ENCODE measurements at regions not wholly inside any gene's neighbourhood (a gene's known extent, or its start where the extent isn't known, plus 50 kb on each side); places are given as distances from the start of the nearest gene placed in this dataset.
"Not testable (repeated sequence)": the region's sequence is repeated elsewhere in the genome, so short reads cannot be mapped to it uniquely, and the experiment has no call there.

GRCh38 chr6:17182961-17183360 lies 81.1 kb downstream of the STMND1 start:
- DNase-seq = no peak

GRCh38 chr6:17186925-17187324 lies 85.1 kb downstream of the STMND1 start:
- no peak for DNase-seq

GRCh38 chr6:17193106-17193775 lies 87.9 kb upstream of the RBM24 start:
- DNase-seq = no peak

DNA sequence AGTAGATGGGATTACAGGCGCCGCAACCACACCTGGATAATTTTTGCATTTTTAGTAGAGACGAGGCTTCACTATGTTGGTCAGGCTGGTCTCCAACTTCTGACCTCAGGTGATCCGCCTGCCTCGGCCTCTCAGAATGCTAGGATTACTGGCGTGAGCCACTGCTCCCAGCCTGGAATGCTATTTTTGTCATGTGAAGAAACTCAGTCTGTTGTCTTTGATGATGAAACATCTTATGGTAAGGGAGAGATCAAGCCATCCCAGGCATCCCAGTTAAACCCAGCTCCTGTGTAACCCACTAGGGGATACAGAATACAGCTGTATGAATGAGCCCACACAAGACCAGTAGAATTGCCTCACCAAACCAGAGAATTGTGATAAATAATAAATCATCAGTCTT lies 83.6 kb upstream of the RBM24 start:
- no peak for DNase-seq

DNA sequence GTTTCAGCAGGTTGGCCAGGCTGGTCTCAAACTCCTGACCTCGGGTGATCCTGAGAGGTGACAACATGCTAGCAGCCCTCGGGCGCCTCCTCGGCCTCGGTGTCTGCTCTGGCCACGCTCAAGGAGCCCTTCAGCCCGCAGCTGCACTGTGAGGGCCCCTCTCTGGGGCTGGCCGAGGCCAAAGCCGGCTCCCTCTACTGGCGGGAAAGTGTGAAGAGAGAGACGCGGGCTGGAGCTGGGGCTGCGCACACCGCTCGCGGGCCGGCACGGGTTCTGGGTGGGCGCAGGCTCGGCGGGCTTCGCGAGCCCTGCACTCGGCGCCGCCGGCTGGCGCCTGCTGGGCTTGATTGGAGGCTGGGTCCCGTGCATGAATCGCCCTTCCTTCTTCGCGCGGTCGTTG lies 80.8 kb upstream of the RBM24 start:
- no peak for DNase-seq

DNA sequence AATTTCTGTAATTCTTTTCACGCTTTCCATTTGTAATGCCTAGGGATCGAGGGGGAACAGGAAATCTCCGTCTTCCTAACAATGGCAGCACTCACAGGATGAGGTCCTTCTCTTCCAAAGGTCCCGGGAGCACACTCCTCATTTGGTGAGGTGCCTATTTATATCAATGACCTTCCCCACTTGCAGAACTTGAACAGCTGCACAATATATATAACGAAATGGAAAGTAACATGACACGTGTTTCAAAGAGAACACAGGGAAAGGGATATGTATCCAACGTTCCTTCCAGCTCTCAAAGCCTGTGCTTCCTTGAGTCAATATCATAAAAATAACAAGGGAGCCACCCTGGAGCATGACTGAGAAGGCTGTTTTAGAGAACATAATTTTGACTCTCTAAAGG lies 78.6 kb upstream of the RBM24 start:
- peak; percentile 67 for DNase-seq

- no peak for DNase-seq
These were observed 76.6 kb upstream of the RBM24 start for GRCh38 chr6:17204533-17204932.

- DNase-seq = no peak
These were observed 74.5 kb upstream of the RBM24 start for GRCh38 chr6:17206566-17207072.

DNA sequence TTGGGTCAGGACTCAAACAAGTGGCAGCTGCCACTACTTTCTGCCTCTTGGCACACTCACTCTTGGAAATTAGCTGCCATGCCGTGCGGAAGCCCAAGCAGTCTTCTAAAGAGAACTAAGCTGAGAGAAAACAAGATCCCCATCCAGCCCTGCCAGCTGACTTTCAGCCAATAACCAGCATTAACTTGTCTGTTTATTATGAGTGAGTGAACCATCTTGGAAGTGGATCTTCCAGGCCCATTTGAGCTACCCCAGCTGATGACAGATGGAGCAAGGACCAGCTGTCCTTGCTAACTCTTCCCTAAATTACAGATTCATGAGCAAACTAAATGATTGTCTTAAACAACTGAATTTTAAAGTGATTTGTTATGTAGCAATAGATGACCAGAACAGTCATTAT lies 73.9 kb upstream of the RBM24 start:
- no peak for DNase-seq

GRCh38 chr6:17210683-17211082 lies 70.5 kb upstream of the RBM24 start:
- no peak for DNase-seq

GRCh38 chr6:17211101-17211500 lies 70.1 kb upstream of the RBM24 start:
- DNase-seq = no peak

- DNase-seq = peak; percentile 83
These were observed 68.4 kb upstream of the RBM24 start for GRCh38 chr6:17212546-17213371.

GRCh38 chr6:17214106-17214505 lies 67.1 kb upstream of the RBM24 start:
- no peak for DNase-seq

DNA sequence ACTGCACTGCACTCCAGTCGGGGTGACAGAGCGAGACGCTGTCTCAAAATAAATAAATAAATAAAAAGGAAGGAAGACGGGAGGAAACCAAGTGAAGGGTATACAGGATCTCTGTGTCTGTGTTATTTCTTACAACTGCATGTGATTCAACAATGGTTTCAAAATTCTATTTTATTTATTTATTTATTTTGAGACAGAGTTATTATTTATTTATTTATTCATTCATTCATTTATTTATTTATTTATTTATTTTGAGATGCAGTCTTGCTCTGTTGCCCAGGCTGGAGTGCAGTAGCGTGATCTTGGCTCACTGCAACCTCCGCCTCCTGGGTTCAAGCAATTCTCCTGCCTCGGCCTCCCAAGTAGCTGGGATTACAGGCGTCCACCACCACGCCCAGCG lies 64.2 kb upstream of the RBM24 start:
- not testable (repeated sequence) for DNase-seq

- DNase-seq = no peak
These were observed 63.0 kb upstream of the RBM24 start for GRCh38 chr6:17218023-17218748.

GRCh38 chr6:17218749-17219093 lies 62.4 kb upstream of the RBM24 start:
- DNase-seq = no peak

DNA sequence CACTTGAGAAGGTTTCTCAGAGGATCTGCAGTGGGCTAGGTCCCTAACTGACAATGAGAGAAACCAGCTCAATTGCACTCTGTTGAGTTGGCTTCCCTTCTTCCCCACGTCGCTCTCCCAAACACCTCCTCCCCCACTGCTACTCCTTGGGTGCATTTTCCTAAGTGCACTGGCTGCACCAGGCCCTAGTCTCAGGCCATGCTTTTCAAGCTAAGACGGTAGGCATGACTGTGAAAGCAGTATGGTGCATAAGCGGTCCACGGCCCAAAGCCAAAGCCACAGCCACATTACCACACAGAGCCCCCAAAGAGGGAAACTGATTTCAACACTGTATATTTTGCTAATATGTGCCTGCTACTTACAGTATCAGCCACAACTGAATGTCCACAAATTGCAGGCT lies 62.1 kb upstream of the RBM24 start:
- DNase-seq = peak; percentile 47

DNA sequence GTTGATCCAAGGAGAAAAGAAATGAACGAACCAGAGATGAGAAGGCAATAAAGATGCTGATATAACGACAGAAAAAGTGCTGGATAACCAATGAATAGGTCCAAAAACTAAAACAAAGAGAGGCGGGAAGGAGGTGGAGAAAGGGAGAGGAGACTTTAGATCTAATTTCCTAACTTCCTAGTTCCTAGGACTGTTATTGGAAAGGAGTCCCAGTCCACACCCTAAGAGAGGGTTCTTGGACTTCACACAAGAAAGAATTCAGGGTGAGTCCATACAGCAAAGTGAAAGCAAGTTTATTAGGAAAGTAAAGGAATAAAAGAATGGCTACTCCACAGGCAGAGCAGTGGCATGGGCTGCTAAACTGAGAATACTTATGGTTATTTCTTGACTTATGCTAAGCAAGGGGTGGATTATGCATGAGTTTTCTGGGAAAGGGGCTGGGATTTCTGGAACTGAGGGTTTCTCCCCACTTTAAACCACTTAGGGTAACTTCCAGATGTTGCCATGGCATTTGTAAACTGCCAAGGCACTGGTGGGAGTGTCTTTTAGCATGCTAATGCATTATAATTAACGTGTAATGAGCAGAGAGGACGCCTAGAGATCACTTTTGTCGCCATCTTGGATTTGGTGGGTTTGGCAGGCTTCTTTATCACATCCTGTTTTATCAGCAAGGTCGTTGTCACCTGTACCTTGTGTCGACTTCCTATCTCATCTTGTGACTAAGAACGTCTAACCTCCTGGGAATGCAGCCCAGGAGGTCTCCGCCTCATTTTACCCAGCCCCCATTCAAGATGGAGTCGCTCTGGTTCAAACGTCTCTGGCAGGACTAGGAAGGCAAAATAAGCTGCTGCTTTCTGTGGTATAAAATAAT lies 60.9 kb upstream of the RBM24 start:
- DNase-seq = no peak

- DNase-seq = no peak
These were observed 57.1 kb upstream of the RBM24 start for GRCh38 chr6:17224056-17224455.

DNA sequence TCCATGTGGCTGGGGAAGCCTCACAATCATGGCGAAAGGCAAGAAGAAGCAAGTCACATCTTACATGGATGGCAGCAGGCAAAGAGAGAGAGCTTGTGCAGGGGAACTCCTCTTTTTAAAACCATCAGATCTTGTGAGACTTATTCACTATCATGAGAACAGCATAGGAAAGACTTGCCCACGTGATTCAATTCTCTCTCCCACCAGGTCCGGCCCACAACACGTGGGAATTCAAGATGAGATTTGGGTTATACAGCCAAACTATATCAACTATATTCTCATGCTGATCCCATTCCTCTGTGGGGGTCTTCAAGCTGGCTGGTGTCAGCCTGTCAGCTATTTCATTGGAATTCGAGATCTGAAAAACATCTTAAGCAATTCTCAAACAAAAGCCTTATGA lies 56.7 kb upstream of the RBM24 start:
- not testable (repeated sequence) for DNase-seq

DNA sequence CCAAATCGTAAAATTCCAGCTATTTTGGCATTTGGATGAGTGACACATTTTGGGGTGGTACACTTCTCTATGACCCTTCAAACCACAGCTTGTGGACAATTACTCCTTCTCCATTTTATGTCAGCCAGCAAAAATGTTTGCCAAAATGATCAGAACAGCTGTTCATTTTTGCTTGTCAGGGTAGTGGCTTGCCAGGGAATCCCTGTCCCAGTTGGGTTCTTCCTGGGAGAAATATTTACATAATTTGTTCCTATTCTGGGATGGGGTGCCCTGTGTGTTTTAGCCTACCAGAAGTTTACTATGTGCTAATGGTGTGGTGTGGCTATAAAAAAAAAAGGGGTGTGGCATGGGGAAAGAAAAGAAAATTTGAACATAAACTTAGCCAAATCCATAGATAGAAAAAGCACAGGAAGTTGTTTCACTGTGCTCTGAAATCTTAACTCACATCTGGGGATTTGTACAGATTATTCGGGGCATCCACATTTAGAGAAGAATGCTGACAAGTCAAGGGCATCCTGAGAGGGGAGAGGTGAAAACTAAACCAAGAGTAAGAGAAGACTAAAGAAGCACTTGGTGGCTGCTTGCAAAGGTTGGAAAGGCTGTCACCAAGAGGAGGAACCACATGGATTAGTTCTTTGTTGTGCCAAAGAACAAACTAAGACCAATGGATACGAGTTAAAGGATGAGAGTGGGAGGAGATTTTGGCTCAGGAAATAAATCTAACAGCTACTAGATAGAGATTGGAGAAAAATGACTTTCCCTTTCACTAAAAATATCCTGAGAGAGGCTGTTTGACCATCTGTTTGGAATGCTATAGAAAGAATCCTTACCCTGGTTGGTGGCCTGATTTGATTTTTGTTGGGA lies 55.2 kb upstream of the RBM24 start:
- DNase-seq = peak; percentile 40

GRCh38 chr6:17226786-17227233 lies 54.4 kb upstream of the RBM24 start:
- no peak for DNase-seq
